Prostate gland (tissue), 2 donors: ENCODE measurements at regions not wholly inside any gene's neighbourhood (a gene's known extent, or its start where the extent isn't known, plus 50 kb on each side); places are given as distances from the start of the nearest gene placed in this dataset.

Experiments used
- POLR2AphosphoS5 ChIP-seq: sonication (generic); formaldehyde crosslinking; IDR thresholded peaks from one replicate; pipeline ENCODE4 v1.6.1; 2017; ENCODE audit warnings: antibody characterized with exemption
- TF ChIP-seq, protein P1 (sequence below), 4 experiments: fragments of 200-600 bp in 2 of 4; fragments of 450-650 bp in 2 of 4; sonication (generic) in 2 of 4; IDR thresholded peaks; 1 replicate in 3 of 4; 2 replicates in 1 of 4; pipeline ENCODE4 v1.5.1; 2016 to 2019; ENCODE audit warnings: antibody characterized with exemption in 4 of 4, mild to moderate bottlenecking in 2 of 4, moderate library complexity in 2 of 4

DNA sequence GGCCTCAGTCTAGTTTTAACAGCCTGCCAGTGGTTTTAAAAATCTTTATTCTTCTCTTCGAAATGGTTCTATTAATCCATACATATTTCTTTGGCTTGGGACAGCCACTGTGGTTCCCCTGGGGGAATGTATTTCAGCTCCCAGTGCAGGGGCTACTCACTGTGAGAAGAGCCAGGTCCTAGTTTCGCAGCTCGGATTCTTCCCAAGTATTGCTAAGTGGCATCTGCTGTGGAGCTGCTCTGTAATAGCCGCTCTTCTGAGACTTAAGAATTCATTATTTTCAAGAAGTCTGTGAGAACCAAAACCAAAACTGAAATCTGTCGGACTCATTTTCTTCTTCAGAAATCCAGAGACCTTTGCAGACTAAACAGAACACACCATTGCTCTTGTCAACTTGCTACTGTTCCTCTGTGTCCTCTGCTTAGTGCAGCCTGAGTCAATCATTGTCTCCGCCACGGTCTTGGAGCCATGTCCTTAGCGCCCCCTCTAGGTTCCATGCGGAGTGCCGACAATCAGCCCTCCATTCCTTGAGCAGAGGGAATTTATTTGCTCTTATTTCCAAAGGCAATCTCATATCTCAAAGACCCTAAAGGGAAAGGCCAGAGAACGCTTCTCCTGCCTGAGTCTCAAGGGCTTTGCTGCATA, 478.2 kb downstream of the SPATA31D1 start:
- TF ChIP-seq, protein P1, sequence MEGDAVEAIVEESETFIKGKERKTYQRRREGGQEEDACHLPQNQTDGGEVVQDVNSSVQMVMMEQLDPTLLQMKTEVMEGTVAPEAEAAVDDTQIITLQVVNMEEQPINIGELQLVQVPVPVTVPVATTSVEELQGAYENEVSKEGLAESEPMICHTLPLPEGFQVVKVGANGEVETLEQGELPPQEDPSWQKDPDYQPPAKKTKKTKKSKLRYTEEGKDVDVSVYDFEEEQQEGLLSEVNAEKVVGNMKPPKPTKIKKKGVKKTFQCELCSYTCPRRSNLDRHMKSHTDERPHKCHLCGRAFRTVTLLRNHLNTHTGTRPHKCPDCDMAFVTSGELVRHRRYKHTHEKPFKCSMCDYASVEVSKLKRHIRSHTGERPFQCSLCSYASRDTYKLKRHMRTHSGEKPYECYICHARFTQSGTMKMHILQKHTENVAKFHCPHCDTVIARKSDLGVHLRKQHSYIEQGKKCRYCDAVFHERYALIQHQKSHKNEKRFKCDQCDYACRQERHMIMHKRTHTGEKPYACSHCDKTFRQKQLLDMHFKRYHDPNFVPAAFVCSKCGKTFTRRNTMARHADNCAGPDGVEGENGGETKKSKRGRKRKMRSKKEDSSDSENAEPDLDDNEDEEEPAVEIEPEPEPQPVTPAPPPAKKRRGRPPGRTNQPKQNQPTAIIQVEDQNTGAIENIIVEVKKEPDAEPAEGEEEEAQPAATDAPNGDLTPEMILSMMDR (IDR thresholded peaks at IDR 0.05) = no peak
- TF ChIP-seq POLR2AphosphoS5 = no peak
